ENCODE measurements at regions not wholly inside any gene's neighbourhood (a gene's known extent, or its start where the extent isn't known, plus 50 kb on each side); places are given as distances from the start of the nearest gene placed in this dataset.

GRCh38 chr7:83832009-83832408 is 183.1 kb upstream of the SEMA3E start:
- no TSS peak for BruUV-seq (replicated peaks)
- DNase-seq (ENCODE audit: low spot score) (no peak), ATAC-seq (no peak), FAIRE-seq (no peak)
- Histone ChIP-seq H3K4me1 (ENCODE audit: insufficient read depth, low read length) (no peaks in the 10 kb centered on the region), H3K9ac (ENCODE audit: insufficient read depth, low read depth, low read length) (no peak overlapping the region), H3K27ac (ENCODE audit: extremely low read length, insufficient read depth, low read length) (no peak overlapping the region), H3K27me3 (ENCODE audit: control insufficient read depth in 1 of 2, insufficient read depth in 2 of 2, low read length in 2 of 2) (no peaks in the 10 kb centered on the region), H3K4me2 (ENCODE audit: low read depth, low read length) (no peak overlapping the region), H2AFZ (ENCODE audit: low read length) (no peak overlapping the region), H4K20me1 (ENCODE audit: insufficient read depth, low read length) (no peaks in the 10 kb centered on the region), H3K4me3 (replicated peaks in 1 of 3; ENCODE audit: insufficient read depth in 1 of 3, low read depth in 2 of 3, low read length in 3 of 3) (no peak overlapping the region), H3K36me3 (replicated peaks in 1 of 2; ENCODE audit: control insufficient read depth in 1 of 2, insufficient read depth in 2 of 2, low read length in 2 of 2) (no peaks in the 10 kb centered on the region), H3K9me3 (ENCODE audit: low read length) (no peaks in the 10 kb centered on the region), H3K79me2 (ENCODE audit: insufficient read depth, low read length) (no peaks in the 10 kb centered on the region)
- 3% methylated on average over 3 of the region's 3 CpGs for WGBS (ENCODE audit: low lambda C conversion rate)
- POLR2A ChIA-PET: no interaction called here
- in situ Hi-C loops (cut with HindIII; ENCODE audit: extremely low pct_ligation_motif_present, low pct_unique_long_range_greater_than_20kb) (no loop called here), intact Hi-C loops (cut with micrococcal nuclease; ENCODE audit: unreplicated experiment) (no loop called here)
- CTCF ChIA-PET (ENCODE audit: low intra/inter-chr PET ratio, low total read pairs): no interaction called here
- TF ChIP-seq ZNF841 (CRISPR knock-in tag; IDR thresholded peaks at IDR 0.05; ENCODE audit: borderline replicate concordance) (no peak), KDM4B (CRISPR knock-in tag; IDR thresholded peaks at IDR 0.05) (no peak), FUBP1 (CRISPR knock-in tag; IDR thresholded peaks at IDR 0.05; ENCODE audit: borderline replicate concordance) (no peak), LCORL (IDR thresholded peaks at IDR 0.05) (no peak), LCORL (CRISPR knock-in tag; IDR thresholded peaks at IDR 0.05) (no peak), ZNF18 (CRISPR knock-in tag; IDR thresholded peaks at IDR 0.05; ENCODE audit: insufficient replicate concordance) (no peak), TEAD2 (CRISPR knock-in tag; IDR thresholded peaks at IDR 0.05) (no peak)
- TF ChIP-seq, protein P1, sequence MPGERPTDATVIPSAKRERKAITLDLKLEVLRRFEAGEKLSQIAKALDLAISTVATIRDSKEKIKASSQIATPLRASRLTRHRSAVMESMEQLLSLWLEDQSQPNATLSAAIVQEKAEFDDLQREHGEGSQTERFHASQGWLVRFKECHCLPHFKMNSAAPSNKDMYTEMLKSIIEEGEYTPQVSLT (CRISPR knock-in tag; IDR thresholded peaks at IDR 0.05; ENCODE audit: borderline replicate concordance, low read depth): no peak

All from HepG2 (cell line).